Islet precursor cell (in vitro differentiated cells): ENCODE measurements at regions not wholly inside any gene's neighbourhood (a gene's known extent, or its start where the extent isn't known, plus 50 kb on each side); places are given as distances from the start of the nearest gene placed in this dataset.
A peak's percentile ranks its signal among the peaks of the same experiment; 100 is the strongest.
"Not testable (repeated sequence)": the region's sequence is repeated elsewhere in the genome, so short reads cannot be mapped to it uniquely, and the experiment has no call there.

ENCODE experiments used
- DNase-seq: peaks from one replicate; pipeline ENCODE4 v3.0.0-alpha.2; 2018

DNA sequence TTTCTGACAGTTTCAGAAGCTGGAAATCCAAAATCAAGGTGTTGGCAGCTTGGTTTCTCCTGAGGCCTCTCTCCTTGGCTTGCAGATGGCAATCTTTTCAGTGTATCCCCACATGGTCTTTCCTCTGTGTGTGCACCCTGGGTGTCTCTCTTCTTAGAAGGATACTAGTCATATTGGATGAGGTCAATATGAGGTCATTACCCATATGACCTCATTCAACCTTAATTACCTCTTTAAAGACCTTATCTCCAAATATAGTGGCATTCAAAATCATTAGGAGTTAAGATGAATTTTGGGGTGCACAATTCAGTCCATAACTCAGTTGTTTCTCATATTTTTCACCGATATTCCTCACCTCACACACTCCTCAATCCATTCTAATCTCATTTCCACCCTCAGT, 92.4 kb upstream of the TGM3 start:
- DNase-seq: peak; percentile 6

GRCh38 chr20:2204021-2204420, 91.8 kb upstream of the TGM3 start:
- DNase-seq: no peak

DNA sequence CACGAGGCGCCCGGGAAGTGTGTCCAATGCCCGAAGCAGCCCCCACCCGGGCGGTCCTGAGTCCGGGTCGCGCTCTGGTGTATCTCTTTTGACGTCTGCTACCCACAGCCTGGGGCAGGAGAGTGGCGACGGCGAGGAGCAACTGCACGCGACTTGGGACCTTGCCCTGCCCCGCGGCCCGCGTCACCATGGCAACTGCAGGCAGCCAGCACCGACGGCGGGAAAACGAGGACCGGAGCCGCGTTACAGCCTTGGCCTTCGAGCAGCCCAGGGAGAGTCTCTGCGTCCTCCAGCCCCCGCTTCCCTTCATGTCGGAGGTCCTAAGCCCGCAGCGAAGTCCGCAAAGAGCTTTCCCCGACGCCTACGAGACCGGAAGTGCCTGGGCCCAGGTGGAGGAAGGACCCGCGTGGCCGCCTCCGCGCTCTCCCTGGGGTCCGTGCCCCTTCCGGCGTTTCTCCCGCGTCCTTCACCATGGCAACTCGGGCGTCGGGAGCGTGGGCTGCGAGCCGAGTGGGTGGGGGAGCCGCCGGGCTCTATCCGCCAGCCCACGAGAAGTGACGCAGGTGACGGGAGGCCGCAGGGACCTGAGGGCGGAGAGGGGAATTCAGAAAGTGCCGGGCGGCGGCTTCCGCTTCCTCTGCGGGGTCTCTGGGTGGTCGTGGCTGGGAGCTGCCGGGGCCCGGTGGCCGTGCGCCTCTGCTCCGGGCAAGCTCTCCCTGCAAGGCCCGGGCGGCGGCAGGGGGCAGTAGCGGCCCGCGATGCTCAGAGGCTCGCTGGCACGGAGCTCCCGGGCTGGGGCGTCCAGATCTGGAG, 88.6 kb upstream of the TGM3 start:
- DNase-seq: peak; percentile 93

GRCh38 chr20:2207770-2208097, 88.1 kb upstream of the TGM3 start:
- DNase-seq: no peak

DNA sequence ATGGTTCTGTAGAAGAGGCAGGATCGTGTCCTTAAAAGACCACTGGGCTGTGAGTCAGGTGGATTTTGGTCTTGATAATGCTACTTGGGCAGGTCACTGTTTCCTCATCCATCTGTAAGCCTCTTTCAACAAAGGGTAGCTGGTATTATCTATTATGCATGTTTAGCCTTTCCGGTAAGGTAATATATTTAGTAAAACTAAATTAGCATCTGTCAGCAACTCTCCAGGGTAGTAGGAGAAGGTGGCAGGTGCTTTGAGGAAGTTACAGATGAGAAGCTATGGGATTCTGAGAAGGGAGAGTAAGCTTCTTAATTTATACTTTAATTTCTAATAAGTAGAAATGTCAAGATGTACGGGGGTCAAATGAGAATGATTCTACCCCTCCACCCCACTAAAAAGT, 86.9 kb upstream of the TGM3 start:
- DNase-seq: no peak

DNA sequence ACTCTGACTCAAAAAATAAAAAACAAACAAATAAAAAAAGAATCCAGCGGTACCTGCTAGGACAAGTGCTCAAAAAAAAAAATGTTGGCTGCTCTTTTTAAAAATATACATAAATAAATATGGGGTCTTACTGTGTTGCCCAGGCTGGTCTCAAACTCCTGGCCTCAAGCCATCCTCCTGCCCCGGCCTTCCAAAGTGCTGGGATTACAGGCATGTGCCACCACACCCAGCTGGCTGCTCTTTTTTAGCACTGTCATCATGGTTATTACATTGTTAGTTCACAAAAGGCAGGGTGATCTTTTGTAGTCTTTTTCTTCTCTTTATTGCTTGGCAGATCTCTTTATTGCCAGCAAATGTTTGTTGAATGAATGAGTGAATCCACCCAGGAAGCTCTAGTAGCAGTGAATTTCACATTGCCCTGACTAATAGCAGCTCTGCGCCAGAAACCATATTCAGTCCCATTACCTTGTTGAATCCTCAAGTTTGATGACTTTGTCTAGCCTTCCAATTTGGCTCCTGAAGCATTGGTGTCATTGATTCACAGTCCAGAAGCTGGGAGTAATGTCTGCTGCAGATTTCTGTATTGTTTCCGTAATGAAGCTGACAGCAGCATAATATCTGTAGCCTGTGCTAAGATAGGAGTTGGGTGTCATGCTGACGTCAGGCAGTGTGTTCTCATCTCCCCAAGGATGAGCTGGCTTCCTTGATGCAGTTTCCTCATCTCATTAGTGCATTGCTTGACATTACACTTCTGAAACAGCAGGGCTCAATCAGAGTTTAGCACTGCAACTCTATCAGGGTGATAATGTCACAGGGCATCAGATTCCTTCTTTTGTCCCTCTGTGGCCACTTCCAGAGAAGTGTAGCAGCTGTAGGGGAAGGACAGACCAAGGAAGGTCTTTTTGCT, 84.9 kb upstream of the TGM3 start:
- DNase-seq: no peak

DNA sequence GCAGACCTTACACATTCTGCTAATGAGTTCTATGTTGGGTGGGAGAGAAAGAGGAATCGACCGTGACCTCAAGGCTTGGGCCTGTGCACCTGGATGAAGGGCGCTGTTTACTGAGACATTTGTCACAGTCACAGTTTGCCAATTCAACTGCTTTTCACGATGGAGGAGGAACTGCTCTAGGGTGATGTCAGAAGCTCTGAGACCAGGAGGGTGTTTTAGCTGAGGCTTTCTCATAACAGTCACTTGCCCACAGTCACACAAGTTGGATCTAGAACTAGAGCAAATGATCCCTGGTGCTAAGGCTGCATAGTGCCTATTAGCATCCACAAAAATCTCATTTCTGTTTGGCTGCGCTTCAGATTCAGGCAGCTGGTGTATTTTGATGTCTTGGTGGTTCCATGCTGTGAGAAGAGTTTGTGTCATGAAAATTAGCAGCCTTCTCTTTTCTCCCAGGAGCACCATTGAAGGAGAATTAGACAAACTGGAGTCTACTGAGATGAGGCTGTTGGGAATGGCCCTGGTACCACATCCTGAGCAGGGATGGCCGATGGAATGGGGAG, 83.3 kb upstream of the TGM3 start:
- no peak for DNase-seq

DNA sequence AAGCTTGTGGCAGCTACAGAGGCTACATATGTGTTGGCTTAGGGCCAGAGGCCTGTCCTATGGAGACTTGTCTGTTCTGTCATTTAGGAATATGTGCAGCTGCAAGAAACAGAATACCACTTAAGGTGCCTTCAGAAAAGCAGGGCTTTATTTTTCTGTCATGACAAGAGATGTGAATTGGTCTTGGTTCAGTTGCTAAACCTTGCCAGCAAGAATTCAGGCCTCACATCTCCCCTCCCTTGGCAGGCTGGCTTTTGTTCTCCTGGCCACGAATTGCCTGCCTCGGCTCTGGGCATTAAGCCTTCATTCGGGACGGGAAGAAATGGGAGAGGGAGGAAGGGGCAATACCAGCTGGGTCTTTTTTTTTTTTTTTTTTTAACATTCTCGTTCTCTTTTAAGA, 82.4 kb upstream of the TGM3 start:
- no peak for DNase-seq

GRCh38 chr20:2217857-2218539, 77.8 kb upstream of the TGM3 start:
- no peak for DNase-seq

- no peak for DNase-seq
Measured at GRCh38 chr20:2219481-2220006, 76.3 kb upstream of the TGM3 start.

DNA sequence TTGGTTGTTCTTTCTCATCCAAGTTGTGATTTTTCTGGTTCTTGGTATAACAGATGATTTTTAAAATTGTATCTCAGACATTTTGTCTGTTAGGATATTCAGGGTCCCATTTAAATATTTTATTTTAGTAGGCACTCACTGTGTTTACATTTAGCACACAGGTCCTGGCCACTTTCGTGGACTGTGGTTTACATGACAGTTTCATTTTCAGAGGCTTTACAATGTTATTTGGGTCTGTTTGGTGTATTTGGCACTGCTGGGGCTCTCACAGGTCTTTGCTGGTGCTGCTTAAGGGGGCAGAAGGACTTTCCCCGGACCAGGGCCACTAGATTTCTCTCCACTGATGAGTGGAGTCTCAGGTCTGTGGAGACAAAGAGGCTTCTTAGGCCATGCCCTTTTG, 75.5 kb upstream of the TGM3 start:
- no peak for DNase-seq

DNA sequence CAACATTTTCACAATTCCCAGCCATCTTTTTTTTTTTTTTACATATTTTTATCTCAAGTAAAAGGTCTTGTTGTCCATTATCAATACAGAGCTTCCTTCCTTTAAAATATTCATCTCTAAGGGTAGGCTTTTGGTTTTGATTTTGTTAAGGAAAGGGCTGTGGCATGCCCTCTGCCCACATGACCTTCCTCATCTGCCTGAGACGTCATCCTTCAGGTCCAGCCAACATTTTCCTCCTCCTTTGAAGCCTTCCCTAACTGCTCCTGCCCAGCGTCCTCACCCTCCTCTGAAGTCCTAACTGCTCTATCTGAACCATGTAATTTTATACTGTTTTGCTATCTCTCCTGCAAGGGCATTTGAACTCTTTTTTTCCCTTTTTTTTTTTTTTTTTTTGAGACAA, 73.9 kb upstream of the TGM3 start:
- DNase-seq: no peak

- no peak for DNase-seq
Measured at GRCh38 chr20:2223558-2224367, 72.0 kb upstream of the TGM3 start.

GRCh38 chr20:2224368-2224639, 71.5 kb upstream of the TGM3 start:
- no peak for DNase-seq

- not testable (repeated sequence) for DNase-seq
Measured at GRCh38 chr20:2227285-2227684, 68.5 kb upstream of the TGM3 start.

DNA sequence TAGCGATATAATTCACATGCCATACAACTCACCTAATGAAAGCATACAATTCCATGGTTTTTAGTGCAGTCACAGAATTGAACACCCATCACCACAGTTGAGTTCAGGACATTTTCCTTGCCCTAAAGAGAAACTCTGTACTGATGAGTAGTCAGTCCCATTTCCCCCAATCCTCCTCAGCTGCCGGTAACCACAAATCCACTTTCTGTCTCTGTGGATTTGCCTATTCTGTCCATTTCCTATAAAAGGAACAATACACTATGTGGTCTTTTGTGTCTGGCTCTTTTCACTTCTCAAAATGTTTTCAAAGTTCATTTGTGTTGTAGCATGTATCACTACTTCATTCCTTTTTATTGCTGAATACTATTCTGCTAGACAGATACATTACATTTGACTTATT, 67.9 kb upstream of the TGM3 start:
- no peak for DNase-seq

DNA sequence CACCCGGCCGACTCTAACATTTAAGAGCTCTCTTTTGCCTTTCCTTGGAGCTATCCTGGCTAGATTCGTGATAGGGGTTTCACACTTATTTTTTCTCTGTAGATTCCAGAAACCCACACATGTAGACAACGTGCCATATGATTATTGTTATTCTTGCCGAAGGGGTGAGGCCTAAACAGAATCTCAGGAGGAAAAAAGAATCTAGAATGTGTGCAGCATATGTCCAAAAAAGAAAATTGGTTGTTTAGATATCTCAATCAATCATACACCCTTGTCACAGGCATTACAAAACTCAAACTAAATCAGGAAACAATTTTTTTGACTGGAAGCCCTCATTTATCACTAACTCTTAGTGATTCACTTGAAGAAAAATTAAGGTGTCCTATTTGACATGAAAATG, 66.9 kb upstream of the TGM3 start:
- no peak for DNase-seq

- DNase-seq: peak; percentile 59
Measured at GRCh38 chr20:2230726-2231488, 64.9 kb upstream of the TGM3 start.

DNA sequence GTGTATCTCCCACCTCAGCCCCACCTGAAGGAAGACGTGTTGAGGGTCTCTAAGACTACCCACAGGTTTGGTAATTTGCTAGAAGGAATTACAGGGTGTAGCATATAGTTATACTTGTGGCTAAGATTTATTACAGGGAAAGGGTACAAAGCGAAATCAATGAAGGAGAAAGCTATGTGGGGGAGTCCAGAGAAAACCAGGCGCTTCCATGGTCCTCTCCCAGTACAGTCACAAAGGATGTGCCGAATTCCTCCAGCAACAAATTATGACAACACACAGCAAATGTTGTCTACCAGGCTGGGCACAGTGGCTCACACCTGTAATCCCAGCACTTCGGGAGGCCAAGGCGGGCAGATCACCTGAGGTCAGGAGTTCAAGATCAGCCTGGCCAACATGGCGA, 64.1 kb upstream of the TGM3 start:
- DNase-seq: no peak

- no peak for DNase-seq
Measured at GRCh38 chr20:2234598-2235191, 61.1 kb upstream of the TGM3 start.

DNA sequence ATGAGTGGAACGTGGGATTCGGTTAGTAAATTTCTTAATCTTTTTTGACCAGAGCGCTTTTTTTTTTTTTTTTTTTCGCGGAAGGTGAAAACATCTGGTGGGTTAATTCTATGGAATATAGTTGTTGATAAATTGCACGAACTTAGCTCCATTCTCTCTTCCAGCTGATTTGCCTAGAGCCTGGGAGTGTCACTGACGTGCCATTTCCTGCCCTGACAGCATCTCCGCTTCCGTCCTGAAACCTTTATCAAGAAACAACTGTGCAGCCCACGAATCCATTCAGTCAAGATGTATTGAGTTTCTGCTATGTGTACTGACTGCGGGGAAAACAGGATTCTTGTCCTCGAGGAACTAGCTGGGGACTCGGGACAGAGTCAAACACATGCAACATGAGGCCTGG, 59.5 kb upstream of the TGM3 start:
- no peak for DNase-seq
